GM19463 (cell line): ENCODE measurements at regions not wholly inside any gene's neighbourhood (a gene's known extent, or its start where the extent isn't known, plus 50 kb on each side); places are given as distances from the start of the nearest gene placed in this dataset.

Experiments used
- ATAC-seq: cut with Tn5 transposase; IDR thresholded peaks from one replicate; pipeline ENCODE4 v1.9.1; 2021; ENCODE audit warnings: mild to moderate bottlenecking, moderate library complexity; ENCODE audit not compliant: unreplicated experiment

DNA sequence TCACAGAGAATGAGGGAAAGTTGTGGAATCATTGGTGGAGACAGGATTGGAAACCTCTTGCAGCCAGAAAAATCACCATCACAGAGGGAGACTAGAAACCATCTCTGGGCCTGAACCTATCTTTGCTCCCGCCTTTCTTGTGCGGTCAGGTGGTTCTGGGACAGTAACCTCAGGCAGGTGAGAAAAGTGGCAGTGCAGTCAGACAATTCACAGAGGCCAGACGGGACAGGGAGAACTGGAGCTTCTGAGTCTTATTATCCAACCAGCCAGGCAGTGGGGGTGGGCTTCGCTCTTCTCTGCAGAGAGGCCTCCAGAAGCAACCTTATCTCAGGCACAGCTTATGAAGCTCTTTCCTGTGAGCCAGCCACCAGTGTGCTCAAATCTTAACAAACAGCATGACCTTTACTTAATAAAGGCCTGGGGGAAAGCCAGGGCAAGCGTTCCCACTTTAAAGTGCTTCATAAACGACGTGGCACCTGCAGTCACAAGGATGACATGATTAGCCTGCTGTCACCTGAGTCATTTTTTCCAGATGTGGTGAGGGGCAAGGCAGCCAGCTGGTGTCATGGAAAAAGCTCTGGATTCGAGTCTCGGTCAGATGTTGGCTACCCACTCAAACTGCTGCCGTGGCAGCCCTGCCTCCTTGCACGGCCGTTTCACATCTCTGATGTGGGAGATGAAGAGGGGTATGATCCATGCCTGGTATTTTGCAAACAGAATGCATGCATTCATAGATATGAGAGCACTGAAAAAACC, 109.7 kb downstream of the B3GNT2 start:
- no peak for ATAC-seq

DNA sequence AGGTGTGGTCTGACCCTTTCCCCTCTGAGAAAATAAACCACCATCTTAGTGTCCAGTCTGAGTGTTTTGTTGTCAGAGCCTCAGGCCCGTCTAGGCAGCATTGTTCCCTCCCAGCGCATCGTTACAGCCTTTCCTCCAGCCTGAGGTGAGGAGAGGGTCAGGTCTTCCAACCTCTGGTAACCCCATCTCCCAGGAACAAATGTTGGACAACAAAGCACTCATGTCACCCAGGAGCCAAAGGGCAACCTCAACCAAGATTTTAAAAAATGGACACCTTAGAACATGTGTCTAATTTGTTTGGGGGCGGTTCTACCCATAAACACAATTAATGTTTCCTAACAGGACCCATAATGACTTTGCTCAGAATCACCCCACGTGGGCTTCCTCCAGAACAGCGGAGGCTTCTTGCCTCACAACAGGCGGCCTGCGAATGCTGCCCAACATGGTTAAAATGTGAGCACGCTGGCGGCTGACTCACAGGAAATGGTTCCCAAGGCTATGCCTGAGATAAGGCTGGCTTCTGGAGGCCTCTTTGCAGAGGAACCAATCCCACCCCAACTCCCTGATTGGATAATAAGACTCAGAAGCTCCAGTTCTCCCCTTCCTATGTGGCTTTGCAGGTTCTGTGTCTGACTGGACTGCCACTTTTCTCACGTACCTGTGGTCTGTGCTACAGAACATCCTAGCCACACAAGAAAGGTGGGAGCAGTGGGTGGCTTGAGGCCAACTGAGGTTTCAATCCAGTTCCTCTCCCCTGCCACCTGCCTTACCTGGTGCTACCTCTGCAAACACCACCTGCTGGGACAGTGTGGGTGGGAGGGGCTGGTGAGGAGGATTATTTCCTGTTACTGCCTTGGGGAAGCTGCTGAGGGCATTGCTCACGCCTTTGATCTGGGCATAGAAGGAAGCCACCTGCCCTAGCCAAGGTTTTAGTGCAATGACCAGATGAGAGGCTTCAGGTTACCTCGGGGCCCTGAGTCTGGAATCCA, 108.8 kb downstream of the B3GNT2 start:
- no peak for ATAC-seq

DNA sequence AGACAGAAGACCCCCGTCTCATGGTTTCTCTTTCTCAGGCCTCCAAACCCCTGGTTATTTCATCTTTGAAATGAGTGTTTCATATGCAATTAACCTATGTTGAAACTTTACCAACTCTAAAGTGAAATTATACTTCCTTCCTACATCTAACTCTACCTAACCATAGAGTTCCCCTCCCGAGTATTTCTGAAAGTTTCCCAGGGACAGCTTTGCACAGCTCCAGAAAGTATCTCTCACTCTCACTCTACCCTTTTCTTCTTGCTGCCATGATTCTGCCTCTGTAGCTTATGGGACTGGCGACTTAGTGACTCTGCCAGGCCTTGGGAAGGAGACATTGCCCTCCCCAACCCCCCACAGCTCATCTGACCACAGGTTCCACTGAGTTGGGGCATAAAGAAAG, 107.9 kb downstream of the B3GNT2 start:
- no peak for ATAC-seq

DNA sequence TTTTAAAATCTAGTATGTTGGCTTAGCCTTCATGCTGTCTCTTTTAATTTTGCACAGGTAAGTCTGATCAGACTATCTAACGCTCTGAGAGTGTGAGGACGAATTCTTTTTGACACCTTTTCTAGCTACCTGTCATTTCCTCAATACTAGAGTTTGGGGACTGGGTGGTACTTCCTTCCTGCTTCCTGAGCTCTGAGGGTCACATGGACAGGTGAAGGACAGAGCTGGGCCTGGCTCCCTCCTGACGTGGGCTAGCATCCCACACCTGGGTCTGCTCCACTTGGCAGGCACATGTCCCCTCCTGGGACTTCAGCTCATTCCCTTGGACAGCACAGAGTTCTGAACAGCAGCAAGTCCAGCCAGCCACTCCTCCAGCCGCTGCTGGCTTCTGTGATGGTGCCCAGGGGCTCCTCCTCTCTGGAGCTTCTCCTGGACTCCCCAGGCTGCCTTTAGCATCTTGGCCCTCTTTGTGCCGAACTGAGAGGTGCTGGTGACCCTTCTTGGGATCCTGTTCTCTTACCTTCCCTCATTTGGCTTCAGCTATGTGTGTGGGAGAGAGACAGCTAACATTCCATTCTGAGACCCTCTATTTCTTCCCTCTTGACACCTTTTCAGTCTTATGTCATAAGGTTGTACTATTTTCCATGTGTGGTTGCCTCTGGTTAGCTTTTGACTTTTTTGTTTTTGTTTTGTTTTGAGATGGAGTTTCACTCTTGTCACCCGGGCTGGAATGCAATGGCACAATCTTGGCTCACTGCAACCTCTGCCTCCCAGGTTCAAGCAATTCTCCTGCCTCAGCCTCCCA, 106.9 kb downstream of the B3GNT2 start:
- no peak for ATAC-seq

DNA sequence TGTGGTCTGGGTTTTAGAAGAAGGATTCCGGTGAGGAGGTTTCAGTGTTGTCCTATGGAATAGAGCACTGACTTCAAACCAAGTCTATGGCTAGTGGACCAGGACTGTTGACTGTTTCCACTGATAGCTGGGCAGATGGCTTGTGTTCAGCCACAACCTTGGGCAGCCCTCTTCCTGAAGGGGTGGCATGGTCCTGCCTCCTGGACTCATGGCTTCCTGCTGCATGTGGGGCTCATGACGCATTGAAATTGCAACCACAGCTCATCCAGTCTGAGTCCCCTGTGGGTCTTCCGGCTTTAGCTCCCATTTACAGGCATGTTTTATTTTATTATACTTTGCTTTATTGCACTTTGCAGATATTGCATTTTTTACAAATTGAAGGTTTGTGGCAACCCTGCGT, 105.0 kb downstream of the B3GNT2 start:
- no peak for ATAC-seq

DNA sequence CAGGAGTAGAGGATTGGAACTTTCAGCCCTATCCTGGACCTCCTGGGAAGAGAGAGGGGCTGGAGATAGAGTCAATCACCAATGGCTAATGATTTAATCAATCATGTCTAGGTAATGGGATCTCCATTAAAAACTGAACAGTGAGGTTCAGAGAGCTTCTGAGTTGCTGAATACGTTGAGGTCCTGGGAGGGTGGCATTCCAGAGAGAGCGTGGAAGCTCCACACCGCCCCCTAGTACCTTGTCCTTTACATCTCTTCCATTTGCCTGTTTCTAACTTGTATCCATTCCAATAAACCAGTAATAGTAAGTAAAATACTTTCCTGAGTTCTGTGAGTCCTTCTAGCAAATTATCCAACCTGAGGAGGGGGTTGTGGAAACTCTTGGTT, 101.7 kb downstream of the B3GNT2 start:
- ATAC-seq: no peak

DNA sequence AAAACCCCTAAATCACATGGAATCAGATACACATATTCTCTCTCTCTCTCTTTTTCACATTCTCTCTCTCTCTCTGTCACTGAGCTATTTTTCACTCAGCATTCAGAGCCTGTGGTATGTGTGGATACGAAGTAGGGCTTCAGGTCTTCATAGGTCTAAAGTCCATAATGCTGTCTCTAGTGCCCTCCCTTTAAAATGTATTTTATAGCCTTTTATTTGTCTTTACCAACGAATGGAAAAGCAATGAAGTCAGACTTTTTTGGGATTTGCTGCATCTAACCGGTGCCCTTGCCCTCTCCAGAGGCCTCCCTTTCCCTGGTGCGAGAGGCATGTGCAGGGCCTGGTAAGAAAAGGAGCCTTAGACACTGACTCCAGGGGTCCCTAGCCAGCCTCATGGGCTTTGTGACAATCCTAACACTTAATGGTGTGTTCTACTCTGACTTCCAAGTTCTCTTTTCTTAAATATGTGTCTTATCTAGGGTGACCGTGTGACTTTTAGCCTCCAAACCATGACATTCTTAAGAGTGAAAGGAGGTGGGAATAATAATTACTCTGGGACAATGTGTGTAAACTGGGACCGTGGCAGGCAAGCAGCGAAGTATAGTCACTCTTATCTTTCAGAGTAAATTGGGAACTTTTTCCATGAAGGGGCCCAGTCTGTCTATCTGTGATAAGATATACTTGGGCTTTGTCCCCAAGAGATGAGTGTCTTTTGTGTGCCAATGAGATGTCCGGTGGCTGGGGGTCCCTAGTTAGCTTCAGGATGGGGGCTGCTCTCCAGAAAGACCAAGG, 101.1 kb downstream of the B3GNT2 start:
- no peak for ATAC-seq

DNA sequence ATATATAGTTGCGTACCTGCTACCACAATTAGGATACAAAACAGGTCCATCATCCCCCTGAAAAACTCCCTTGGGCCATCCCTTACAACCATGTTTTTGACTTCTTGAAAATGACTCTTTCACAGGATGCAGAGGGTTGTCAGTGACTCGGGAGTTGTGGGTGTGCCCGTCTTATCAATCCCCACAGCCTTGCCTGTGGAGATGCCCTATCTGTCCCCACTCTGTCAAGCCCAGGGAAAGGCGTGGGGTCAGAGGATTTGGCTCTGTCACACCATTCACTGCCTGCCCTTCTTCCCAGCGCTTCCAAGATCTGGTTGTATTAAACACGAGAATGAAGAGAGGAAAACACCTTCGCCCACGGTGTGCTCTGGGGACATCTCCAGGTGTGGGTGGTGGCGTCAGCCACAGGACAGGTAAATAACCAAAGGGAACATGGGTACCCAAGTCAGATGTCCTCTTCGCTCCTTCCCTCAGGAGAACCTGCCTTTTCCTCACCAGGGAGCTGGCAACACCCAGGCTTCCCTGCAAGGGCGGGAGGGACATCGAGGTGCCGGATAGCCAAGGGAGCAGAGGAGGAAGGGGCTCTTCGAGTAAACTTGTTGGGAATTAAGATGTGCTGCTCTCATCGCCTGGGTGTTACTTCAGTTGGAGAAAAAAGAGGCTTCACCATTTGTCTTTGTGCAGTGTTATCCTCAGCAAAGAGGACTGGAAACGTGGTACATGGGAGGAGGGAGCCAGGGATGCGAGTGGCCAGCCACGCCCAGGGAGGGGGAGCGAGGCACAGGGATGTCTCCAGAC, 100.3 kb downstream of the B3GNT2 start:
- no peak for ATAC-seq

DNA sequence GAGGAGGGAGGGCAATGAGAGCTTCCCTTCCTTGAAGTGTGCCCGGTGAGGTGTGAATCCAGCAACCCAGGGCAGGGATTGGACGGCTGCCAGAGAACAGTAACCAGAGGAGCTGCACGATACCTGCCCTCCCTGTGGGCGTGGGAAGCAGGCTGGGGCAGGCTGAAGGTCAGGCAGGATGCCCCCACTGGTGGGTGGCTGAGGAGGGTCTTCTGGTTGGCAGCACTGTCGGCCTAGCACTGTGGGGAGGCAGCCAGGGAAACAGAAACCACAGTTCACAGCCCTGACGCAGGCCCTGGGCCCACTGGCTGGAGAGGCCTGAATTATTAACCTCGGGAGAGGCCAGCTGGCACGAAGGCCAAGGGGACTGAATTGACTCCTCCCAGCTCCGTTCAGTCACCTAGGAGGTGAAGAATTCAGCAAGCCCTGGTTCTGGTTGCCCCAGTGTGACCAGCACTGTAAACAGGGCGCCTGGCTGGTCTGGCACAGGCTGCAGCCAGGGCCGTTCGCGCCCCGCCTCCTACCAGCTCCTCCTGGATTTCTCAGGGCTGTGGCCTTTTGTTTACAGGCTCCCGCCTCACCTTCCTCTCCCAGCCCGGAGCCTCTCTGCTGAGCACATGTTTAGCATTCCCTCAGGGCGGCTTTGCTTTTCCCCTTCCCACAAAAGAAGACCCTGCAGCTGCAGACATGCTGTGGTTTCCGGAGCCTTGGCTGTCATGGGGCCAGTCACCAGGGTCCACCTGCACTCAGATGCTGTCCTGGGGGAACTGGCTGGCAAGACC, 97.8 kb downstream of the B3GNT2 start:
- peak; percentile 87 for ATAC-seq

DNA sequence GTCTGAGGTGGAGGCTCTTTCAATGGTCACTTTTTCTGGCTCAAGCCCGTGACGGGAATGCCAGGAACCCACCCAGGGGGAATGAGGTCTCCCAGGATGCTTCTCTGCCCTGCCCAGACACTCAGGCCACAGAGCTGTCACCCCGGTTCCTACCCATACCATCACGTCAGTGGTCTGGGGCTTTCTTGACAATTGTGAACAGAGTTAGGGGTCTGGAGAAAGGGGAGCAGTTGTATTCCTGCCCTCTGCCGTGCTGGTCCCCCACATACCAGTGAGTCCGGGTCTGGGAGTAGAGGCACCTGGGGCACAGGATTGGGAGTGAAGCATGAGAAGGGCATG, 97.2 kb downstream of the B3GNT2 start:
- ATAC-seq: peak; percentile 5

DNA sequence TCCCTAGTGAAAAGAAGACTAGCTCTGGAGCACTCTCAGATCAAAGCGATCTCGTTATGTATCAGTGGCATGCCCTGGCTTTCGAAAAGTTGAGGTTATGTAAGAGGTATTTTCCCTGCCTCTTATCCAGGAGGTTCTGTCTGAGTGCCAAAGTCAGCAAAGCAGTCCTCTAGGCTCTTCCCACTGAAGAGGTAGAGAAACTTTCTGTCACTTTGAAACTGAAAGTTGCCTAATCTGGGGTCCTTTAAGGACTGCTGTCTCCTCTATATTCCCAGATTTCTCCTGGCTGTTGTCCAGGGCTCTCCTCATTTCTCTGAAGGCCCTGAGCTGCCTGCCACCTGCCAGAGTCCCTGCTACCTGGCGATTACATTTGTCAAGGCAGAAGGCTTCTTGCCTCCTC, 96.3 kb downstream of the B3GNT2 start:
- ATAC-seq: no peak

DNA sequence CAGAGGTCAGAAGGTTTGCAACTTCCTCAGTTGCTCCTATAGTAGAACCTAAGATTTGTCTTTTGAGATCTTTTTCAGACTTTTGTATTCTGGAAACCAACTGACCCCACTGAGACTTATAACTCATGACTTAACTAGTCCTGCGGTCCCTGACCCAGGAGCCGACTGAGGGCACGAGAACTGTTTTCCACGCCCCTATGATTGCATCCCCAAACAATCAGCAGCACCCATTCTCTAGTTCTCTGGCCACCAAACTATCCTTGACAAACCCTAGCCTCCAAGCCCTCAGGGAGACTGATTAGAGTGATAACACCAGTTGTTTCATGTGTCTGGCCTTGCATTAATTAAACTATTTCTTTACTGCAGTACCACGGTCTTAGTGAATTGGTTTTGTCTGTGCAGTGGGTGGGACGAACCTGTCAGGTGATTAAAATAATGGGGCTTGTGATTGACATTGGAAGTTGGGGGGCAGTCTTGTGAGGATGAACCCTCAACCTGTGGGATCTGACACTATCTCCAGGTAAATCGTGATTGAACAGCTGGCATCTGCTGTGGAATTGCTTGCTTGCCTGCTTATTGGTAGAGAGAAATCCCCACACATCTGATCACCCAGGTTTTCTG, 95.7 kb downstream of the B3GNT2 start:
- ATAC-seq: no peak

DNA sequence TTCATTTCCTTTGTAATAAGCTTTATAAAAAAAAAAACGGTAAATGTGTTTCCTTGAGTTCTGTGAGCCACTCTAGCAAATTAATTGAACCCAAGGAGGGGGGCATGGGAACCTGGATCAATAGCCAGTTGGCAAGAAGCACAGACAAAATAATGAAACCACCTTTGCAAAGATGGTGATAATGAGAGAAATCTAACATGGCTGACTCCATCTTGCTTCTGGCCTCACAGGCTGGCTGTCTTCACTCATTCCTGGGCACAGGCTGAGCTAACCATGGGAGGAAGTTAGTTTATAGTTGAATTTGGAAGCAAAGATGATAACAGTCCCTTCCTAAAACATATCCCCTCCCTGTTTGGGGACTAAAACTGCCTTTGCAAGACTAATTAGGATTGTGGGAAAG, 95.1 kb downstream of the B3GNT2 start:
- ATAC-seq: no peak

DNA sequence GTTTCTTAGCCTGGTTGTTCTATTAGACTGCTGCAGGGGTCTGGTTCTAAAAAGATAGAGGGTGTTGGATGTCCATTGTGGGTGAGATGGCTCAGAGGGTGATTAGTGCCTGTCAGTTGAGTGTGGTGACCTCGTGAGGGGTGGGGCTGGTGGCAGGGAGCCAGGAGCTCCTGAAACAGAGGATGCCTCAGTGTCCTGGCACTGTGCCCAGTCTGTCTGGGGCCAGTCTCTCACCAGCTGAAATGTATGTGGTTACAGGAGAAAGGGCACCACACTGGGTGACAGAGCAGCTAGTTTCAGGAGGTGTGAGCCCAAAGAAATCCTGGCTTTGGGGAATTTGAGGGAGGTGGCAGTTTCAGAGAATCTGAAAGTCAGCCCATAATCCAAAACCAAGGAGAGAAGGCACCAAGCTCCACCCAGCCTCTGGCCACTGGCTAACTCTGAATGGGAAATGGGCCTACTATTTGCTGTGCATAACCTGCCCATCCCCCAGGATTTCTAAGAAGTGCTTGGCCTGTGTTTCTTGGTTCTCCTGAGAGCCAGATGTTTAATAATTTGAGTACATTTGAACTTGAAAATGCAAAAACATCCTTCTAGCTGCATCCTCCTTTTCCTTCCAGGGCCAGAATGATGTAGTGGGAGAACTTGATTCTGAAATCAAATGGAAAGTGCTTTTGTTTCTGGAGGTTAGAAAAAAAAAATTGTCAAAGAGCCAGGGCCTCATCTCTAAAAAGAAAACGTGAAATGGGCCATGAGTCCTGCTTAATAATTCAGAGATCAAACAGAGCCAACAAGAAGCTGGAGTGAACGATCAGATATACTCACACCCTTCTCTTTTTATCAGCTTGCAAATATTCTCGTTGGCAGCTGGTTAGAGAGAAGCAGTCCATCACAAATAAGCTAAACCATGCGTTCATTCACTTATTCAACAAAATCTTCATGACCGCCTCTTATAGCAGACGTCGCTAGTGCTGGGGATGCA, 92.3 kb downstream of the B3GNT2 start:
- peak; percentile 88 for ATAC-seq

DNA sequence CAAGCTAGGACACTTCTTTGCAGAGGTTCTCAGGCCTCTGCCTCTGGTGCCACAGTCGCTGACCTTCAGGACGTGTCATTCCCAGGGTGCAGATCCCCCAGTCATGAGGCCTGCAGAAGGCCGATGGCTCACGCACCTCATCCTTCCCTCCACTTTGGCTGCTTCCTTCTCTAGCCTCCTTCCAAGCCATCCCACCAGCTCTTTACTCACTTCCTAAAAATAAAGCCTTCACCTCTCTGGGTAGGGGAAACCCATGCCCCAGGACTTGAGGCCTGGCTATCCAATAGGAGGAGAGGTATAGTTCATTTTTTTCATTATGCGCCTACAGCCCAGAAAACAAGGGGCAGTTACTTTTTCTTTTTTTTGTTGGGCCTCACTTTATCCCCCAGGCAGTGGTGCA, 91.4 kb downstream of the B3GNT2 start:
- ATAC-seq: no peak

DNA sequence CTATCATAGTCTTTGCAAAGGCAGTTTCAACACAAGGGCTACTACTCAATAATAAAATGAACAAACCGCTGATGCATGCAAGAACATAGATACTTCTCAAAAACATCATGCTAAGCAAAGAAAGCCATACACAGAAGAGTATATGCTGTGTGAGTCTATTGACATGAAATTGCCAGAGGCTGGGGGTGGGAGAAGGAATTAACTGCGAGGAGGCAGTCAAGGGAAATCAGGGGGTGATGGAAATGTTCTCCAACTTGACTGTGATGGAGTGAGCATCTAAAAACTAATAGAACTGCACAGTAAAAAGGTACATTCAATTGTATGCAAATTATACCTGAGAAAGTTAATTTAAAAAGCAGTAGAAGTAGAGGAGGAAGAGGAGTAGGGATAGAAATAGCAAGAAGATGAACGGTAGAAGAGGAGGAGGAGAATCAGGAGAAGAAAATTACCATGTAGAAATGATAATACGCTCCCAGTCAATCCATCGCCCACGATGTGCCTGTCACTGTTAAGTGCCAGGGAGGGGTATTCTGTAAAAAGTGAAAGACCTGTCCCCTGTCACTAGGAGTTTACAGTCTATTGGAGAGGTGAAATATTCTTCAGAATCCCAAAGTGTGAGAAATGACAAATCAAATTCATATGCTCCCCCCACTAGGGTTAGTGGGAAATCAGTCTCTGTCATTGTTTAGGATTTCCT, 90.3 kb downstream of the B3GNT2 start:
- no peak for ATAC-seq

DNA sequence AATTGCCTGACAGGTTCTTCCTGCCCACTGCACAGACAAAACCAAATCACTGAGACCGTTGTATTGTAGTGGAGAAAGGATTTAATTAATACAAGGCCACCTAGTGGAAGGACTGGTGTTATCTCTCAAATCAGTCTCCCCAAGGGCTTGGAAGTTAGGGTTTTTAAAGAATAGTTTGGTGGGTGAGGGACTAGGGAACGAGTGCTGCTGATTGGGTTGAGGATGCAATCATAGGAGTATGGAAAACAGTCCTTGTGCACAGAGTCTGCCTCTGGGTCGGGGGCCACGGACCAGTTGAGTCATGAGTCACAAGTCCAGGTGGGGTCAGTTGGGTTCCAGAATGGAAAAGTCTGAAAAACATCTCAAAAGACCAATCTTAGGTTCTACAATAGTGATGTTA, 89.1 kb downstream of the B3GNT2 start:
- no peak for ATAC-seq
